ENCODE measurements at regions not wholly inside any gene's neighbourhood (a gene's known extent, or its start where the extent isn't known, plus 50 kb on each side); places are given as distances from the start of the nearest gene placed in this dataset.

- TF ChIP-seq, protein P1, sequence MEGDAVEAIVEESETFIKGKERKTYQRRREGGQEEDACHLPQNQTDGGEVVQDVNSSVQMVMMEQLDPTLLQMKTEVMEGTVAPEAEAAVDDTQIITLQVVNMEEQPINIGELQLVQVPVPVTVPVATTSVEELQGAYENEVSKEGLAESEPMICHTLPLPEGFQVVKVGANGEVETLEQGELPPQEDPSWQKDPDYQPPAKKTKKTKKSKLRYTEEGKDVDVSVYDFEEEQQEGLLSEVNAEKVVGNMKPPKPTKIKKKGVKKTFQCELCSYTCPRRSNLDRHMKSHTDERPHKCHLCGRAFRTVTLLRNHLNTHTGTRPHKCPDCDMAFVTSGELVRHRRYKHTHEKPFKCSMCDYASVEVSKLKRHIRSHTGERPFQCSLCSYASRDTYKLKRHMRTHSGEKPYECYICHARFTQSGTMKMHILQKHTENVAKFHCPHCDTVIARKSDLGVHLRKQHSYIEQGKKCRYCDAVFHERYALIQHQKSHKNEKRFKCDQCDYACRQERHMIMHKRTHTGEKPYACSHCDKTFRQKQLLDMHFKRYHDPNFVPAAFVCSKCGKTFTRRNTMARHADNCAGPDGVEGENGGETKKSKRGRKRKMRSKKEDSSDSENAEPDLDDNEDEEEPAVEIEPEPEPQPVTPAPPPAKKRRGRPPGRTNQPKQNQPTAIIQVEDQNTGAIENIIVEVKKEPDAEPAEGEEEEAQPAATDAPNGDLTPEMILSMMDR (conservative IDR thresholded peaks at IDR 0.05; ENCODE audit: low read depth, low read length): no peak
- H3K4me3 ChIP-seq (ENCODE audit: low read depth, low read length): no peak overlapping the region
- DNase-seq (ENCODE audit: low read depth): no peak
Observed at GRCh38 chr2:16155366-16155765, 215.0 kb downstream of the MYCN start.

GRCh38 chr2:16154501-16155280 lies 214.3 kb downstream of the MYCN start:
- TF ChIP-seq, protein P1 (conservative IDR thresholded peaks at IDR 0.05; ENCODE audit: low read depth, low read length): no peak
- DNase-seq (ENCODE audit: low read depth): no peak
- no peak overlapping the region for H3K4me3 ChIP-seq (ENCODE audit: low read depth, low read length)

DNA sequence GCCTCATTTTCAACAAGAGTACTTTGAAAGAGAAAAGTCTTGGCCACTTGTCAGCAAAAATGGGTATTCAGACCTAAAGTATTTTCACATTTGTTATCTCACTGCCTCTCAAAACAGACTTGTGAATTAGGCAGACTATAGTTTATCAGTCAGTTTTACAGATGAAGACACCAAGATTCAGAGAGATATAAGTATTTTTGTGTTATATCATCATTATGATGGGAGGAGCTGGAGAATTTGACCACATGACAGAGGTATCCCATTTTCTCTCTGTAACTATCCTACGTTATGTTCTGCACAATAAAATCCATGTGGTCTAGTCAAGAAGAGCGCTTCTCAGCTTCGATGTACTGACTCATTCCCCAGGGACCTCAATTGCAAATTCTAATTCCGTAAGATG lies 213.7 kb downstream of the MYCN start:
- TF ChIP-seq, protein P1 (conservative IDR thresholded peaks at IDR 0.05; ENCODE audit: low read depth, low read length): no peak

DNA sequence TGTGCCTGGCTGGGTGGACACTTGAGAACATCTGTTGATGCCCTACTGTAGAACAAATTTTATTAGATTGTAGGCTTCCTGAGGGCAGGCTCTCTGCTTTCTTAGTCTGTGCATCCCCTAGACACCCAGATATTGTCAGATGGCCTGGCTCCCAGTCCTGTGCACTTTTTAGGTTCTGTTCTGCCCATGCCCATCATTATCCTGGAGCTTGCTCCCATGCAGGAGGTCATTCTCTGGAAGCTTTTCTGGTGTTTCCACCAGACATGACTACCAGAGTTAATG lies 213.3 kb downstream of the MYCN start:
- H3K4me3 ChIP-seq (ENCODE audit: low read depth, low read length): no peak overlapping the region
- TF ChIP-seq, protein P1 (conservative IDR thresholded peaks at IDR 0.05; ENCODE audit: low read depth, low read length): no peak
- no peak for DNase-seq (ENCODE audit: low read depth)

More for the DNA sequence above, 213.7 kb downstream of the MYCN start:
- DNase-seq (ENCODE audit: low read depth): no peak
- no peak overlapping the region for H3K4me3 ChIP-seq (ENCODE audit: low read depth, low read length)

GRCh38 chr2:16152928-16153753 lies 212.8 kb downstream of the MYCN start:
- TF ChIP-seq, protein P1 (conservative IDR thresholded peaks at IDR 0.05; ENCODE audit: low read depth, low read length): no peak
- DNase-seq (ENCODE audit: low read depth): no peak
- no peak overlapping the region for H3K4me3 ChIP-seq (ENCODE audit: low read depth, low read length)

DNA sequence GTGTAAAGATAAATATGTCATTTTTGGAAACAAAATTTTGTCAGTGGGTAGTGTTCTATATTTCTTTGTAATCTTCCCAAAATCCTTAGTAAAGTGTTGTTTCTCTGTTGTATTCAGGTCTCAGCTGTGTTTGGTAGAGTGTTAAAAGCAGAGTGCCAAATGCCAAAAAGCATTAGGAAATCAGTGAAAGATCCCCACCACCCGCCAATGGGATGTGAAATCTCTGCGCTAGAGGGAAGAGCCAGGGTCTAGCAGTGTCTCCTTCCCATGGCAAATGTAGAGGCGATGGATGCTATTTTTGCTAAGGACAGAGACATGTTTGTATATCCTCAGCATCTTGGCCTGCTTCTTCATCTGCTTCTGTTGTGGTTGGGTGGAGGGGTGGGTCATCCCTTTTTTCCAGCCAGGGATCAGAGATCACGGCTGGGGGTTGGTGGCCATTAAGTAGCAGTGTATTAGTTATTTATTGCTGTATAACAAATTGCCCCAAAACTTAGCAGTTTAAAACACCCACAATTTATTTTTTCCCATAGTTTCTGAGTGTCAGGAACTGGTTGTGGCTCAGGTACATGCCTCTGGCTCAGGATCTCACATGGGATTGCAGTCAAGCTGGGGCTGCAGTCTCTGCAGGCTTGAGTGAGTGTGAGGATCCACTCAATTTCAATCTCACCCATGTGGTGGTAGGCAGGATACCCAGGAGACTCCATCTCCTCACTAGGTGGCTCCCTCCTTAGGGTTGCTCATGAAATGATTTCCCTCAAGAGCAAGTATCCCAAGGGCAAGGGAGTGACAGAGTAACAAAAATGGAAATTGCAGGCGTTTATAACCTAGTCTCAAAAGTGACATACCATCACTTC lies 211.9 kb downstream of the MYCN start:
- DNase-seq (ENCODE audit: low read depth): no peak
- TF ChIP-seq, protein P1 (conservative IDR thresholded peaks at IDR 0.05; ENCODE audit: low read depth, low read length): no peak
- no peak overlapping the region for H3K4me3 ChIP-seq (ENCODE audit: low read depth, low read length)

All from choroid plexus epithelial cell (primary cell).